Fibroblast of gingiva (primary cell): ENCODE measurements at regions not wholly inside any gene's neighbourhood (a gene's known extent, or its start where the extent isn't known, plus 50 kb on each side); places are given as distances from the start of the nearest gene placed in this dataset.
"Not testable (repeated sequence)": the region's sequence is repeated elsewhere in the genome, so short reads cannot be mapped to it uniquely, and the experiment has no call there.

Experiments used
- DNase-seq: peaks from one replicate; pipeline ENCODE4 v3.0.0-alpha.2; 2011; ENCODE audit warnings: low read depth

- DNase-seq = no peak
Observed at GRCh38 chr5:66353186-66353585, 209.1 kb downstream of the SREK1 start.

GRCh38 chr5:66354422-66354821 is 210.3 kb downstream of the SREK1 start:
- no peak for DNase-seq

GRCh38 chr5:66356011-66356565 is 212.0 kb downstream of the SREK1 start:
- no peak for DNase-seq

- no peak for DNase-seq
Observed at GRCh38 chr5:66358741-66359140, 214.6 kb downstream of the SREK1 start.

GRCh38 chr5:66361070-66361469 is 217.0 kb downstream of the SREK1 start:
- no peak for DNase-seq

GRCh38 chr5:66362046-66362445 is 217.9 kb downstream of the SREK1 start:
- no peak for DNase-seq

- DNase-seq = no peak
Observed at GRCh38 chr5:66362687-66363086, 218.6 kb downstream of the SREK1 start.

GRCh38 chr5:66363097-66363496 is 219.0 kb downstream of the SREK1 start:
- no peak for DNase-seq

- DNase-seq = no peak
Observed at GRCh38 chr5:66364186-66364585, 220.1 kb downstream of the SREK1 start.

GRCh38 chr5:66365981-66366380 is 221.9 kb downstream of the SREK1 start:
- no peak for DNase-seq

GRCh38 chr5:66367814-66368541 is 223.9 kb downstream of the SREK1 start:
- DNase-seq = no peak

GRCh38 chr5:66368811-66369210 is 224.7 kb downstream of the SREK1 start:
- no peak for DNase-seq

- no peak for DNase-seq
Observed at GRCh38 chr5:66377747-66378146, 218.4 kb upstream of the MAST4 start.

GRCh38 chr5:66378407-66378806 is 217.8 kb upstream of the MAST4 start:
- no peak for DNase-seq

- no peak for DNase-seq
Observed at GRCh38 chr5:66382152-66382551, 214.0 kb upstream of the MAST4 start.

- DNase-seq = not testable (repeated sequence)
Observed at GRCh38 chr5:66405145-66405544, 191.0 kb upstream of the MAST4 start.

- no peak for DNase-seq
Observed at GRCh38 chr5:66406761-66407336, 189.3 kb upstream of the MAST4 start.

- DNase-seq = no peak
Observed at GRCh38 chr5:66407765-66408164, 188.4 kb upstream of the MAST4 start.

GRCh38 chr5:66408576-66408975 is 187.6 kb upstream of the MAST4 start:
- DNase-seq = no peak

GRCh38 chr5:66410122-66410521 is 186.1 kb upstream of the MAST4 start:
- no peak for DNase-seq

- DNase-seq = no peak
Observed at GRCh38 chr5:66411701-66412100, 184.5 kb upstream of the MAST4 start.

- no peak for DNase-seq
Observed at GRCh38 chr5:66413931-66414330, 182.3 kb upstream of the MAST4 start.

- peak; percentile 6 for DNase-seq
Observed at GRCh38 chr5:66415208-66415607, 181.0 kb upstream of the MAST4 start.

GRCh38 chr5:66416698-66417097 is 179.5 kb upstream of the MAST4 start:
- DNase-seq = no peak
